Keratinocyte (primary cell): ENCODE measurements at regions not wholly inside any gene's neighbourhood (a gene's known extent, or its start where the extent isn't known, plus 50 kb on each side); places are given as distances from the start of the nearest gene placed in this dataset.

Experiments used
- DNase-seq: peaks from one replicate; pipeline ENCODE4 v3.0.0-alpha.2; 2011; ENCODE audit warnings: low read depth, missing footprints, low spot score
- FAIRE-seq: peaks from 2 replicates; lab custom pipeline; 2011; peaks lifted over from hg19 to GRCh38; lab: Jason Lieb, UNC
- H2AFZ ChIP-seq: 2 replicates; pipeline ENCODE4 v1.6.0; 2012; ENCODE audit warnings: low read length, control low read depth, inconsistent platforms; ENCODE audit not compliant: control insufficient read depth
- H3K27ac ChIP-seq: 2 replicates; pipeline ENCODE4 v1.5.1; 2011; ENCODE audit warnings: low read length; ENCODE audit not compliant: control insufficient read depth, insufficient read depth
- H3K27me3 ChIP-seq: 3 replicates; pipeline ENCODE4 v1.6.0; 2011; ENCODE audit warnings: low read length; ENCODE audit not compliant: control insufficient read depth, insufficient read depth; ENCODE audit errors: extremely low read depth
- H3K36me3 ChIP-seq, 2 experiments: 2 replicates in 1 of 2; 3 replicates in 1 of 2; pipeline ENCODE4 v1.5.1; 2011; ENCODE audit warnings: low read length in 2 of 2, mild to moderate bottlenecking in 1 of 2; ENCODE audit not compliant: control insufficient read depth in 2 of 2, insufficient read depth in 2 of 2; ENCODE audit errors: extremely low read depth in 1 of 2
- H3K4me1 ChIP-seq: 3 replicates; pipeline ENCODE4 v1.5.1; 2011; ENCODE audit warnings: low read length; ENCODE audit not compliant: control insufficient read depth, insufficient read depth; ENCODE audit errors: extremely low read depth
- H3K4me2 ChIP-seq: 3 replicates; pipeline ENCODE4 v1.6.0; 2011; ENCODE audit warnings: low read depth, low read length; ENCODE audit not compliant: control insufficient read depth, insufficient read depth; ENCODE audit errors: extremely low read depth
- H3K4me3 ChIP-seq, 3 experiments: fragments of 200-600 bp in 1 of 3; sonication (generic) in 1 of 3; 2 replicates in 2 of 3; 3 replicates in 1 of 3; pipeline ENCODE4 v1.5.1; 2011 to 2016; ENCODE audit warnings: low read length in 3 of 3, mild to moderate bottlenecking in 3 of 3, control low read depth in 2 of 3, inconsistent platforms in 1 of 3, low read depth in 1 of 3, mixed read lengths in 1 of 3, mixed run types in 1 of 3, moderate library complexity in 1 of 3; ENCODE audit not compliant: control insufficient read depth in 2 of 3, insufficient read depth in 2 of 3; ENCODE audit errors: extremely low read depth in 1 of 3
- H3K79me2 ChIP-seq: 2 replicates; pipeline ENCODE4 v1.6.0; 2012; ENCODE audit warnings: low read length; ENCODE audit not compliant: control insufficient read depth, insufficient read depth
- H3K9ac ChIP-seq: 3 replicates; pipeline ENCODE4 v1.6.0; 2011; ENCODE audit warnings: low read length; ENCODE audit not compliant: control insufficient read depth, insufficient read depth; ENCODE audit errors: extremely low read depth
- H3K9me1 ChIP-seq: 3 replicates; pipeline ENCODE4 v1.6.0; 2011; ENCODE audit warnings: low read length; ENCODE audit not compliant: control insufficient read depth, insufficient read depth; ENCODE audit errors: extremely low read depth
- H3K9me3 ChIP-seq: 2 replicates; pipeline ENCODE4 v1.5.1; 2012; ENCODE audit warnings: low read depth, low read length; ENCODE audit not compliant: control insufficient read depth
- H4K20me1 ChIP-seq: 3 replicates; pipeline ENCODE4 v1.6.0; 2011; ENCODE audit warnings: low read length; ENCODE audit not compliant: control insufficient read depth, insufficient read depth; ENCODE audit errors: extremely low read depth
- EZH2 ChIP-seq: IDR thresholded peaks from one replicate; pipeline ENCODE4 v1.6.1; 2012; ENCODE audit warnings: inconsistent platforms, mild to moderate bottlenecking, low read length, moderate library complexity
- dilution Hi-C: fragments of 300-500 bp; cut with MboI; formaldehyde crosslinking; loops from one replicate; pipeline ENCODE4 v1.7.0; 2020; ENCODE audit warnings: low sequenced_read_pairs; ENCODE audit not compliant: extremely low pct_ligation_motif_present
- TF ChIP-seq, protein P1 (sequence below), 3 experiments: IDR thresholded peaks in 1 of 3; conservative IDR thresholded peaks in 1 of 3; optimal IDR thresholded peaks in 1 of 3; 2 replicates in 2 of 3; 3 replicates in 1 of 3; pipeline versions ENCODE3 to v1.5.1; 2011; ENCODE audit warnings: low read length in 3 of 3, mild to moderate bottlenecking in 3 of 3, moderate library complexity in 2 of 3, control low read depth in 1 of 3, inconsistent platforms in 1 of 3; ENCODE audit not compliant: insufficient read depth in 2 of 3; ENCODE audit errors: extremely low read depth in 1 of 3

GRCh38 chr5:98268162-98268860 lies 505.2 kb upstream of the RGMB start:
- Histone ChIP-seq H3K9me3 (no peaks in the 10 kb centered on the region), H3K9ac (no peak overlapping the region), H3K4me1 (no peaks in the 10 kb centered on the region), H3K27ac (no peak overlapping the region), H3K36me3 (no peaks in the 10 kb centered on the region), H3K79me2 (no peaks in the 10 kb centered on the region), H4K20me1 (no peaks in the 10 kb centered on the region), H3K27me3 (no peaks in the 10 kb centered on the region), H3K4me2 (no peak overlapping the region), H3K9me1 (no peaks in the 10 kb centered on the region), H2AFZ (no peak overlapping the region), H3K4me3 (no peak overlapping the region)
- DNase-seq, result no peak
- TF ChIP-seq EZH2, result no peak
- TF ChIP-seq, protein P1, sequence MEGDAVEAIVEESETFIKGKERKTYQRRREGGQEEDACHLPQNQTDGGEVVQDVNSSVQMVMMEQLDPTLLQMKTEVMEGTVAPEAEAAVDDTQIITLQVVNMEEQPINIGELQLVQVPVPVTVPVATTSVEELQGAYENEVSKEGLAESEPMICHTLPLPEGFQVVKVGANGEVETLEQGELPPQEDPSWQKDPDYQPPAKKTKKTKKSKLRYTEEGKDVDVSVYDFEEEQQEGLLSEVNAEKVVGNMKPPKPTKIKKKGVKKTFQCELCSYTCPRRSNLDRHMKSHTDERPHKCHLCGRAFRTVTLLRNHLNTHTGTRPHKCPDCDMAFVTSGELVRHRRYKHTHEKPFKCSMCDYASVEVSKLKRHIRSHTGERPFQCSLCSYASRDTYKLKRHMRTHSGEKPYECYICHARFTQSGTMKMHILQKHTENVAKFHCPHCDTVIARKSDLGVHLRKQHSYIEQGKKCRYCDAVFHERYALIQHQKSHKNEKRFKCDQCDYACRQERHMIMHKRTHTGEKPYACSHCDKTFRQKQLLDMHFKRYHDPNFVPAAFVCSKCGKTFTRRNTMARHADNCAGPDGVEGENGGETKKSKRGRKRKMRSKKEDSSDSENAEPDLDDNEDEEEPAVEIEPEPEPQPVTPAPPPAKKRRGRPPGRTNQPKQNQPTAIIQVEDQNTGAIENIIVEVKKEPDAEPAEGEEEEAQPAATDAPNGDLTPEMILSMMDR (optimal IDR thresholded peaks at IDR 0.05 in 1 of 3, IDR thresholded peaks at IDR 0.05 in 1 of 3, conservative IDR thresholded peaks at IDR 0.05 in 1 of 3; ENCODE audit: extremely low read depth in 1 of 3, insufficient read depth in 2 of 3, low read length in 3 of 3), result no peak
- dilution Hi-C loops, result no loop called here
- no peak for FAIRE-seq

GRCh38 chr5:98275980-98276379 lies 497.5 kb upstream of the RGMB start:
- Histone ChIP-seq H3K27me3 (no peaks in the 10 kb centered on the region), H3K9me1 (no peaks in the 10 kb centered on the region), H3K79me2 (no peaks in the 10 kb centered on the region), H2AFZ (no peak overlapping the region), H3K4me2 (no peak overlapping the region), H3K4me3 (no peak overlapping the region), H3K9ac (no peak overlapping the region), H4K20me1 (no peaks in the 10 kb centered on the region), H3K27ac (no peak overlapping the region), H3K4me1 (no peaks in the 10 kb centered on the region), H3K36me3 (no peaks in the 10 kb centered on the region), H3K9me3 (no peaks in the 10 kb centered on the region)
- dilution Hi-C loops, result no loop called here
- no peak for FAIRE-seq
- no peak for TF ChIP-seq EZH2
- TF ChIP-seq, protein P1 (optimal IDR thresholded peaks at IDR 0.05 in 1 of 3, IDR thresholded peaks at IDR 0.05 in 1 of 3, conservative IDR thresholded peaks at IDR 0.05 in 1 of 3; ENCODE audit: extremely low read depth in 1 of 3, insufficient read depth in 2 of 3, low read length in 3 of 3), result no peak
- DNase-seq, result no peak
